GM12878 (cell line): ENCODE measurements at regions not wholly inside any gene's neighbourhood (a gene's known extent, or its start where the extent isn't known, plus 50 kb on each side); places are given as distances from the start of the nearest gene placed in this dataset.

Experiments
- ATAC-seq: fragments of 200-7000 bp; cut with Tn5 transposase; 3 replicates; pipeline ENCODE4 v1.9.1; 2020; ENCODE audit warnings: mild to moderate bottlenecking, moderate library complexity
- BruUV-seq: library from RNA; stranded (reverse); fragments of 400-500 nt; replicated peaks from 2 replicates; lab custom pipeline; 2021; lab: Mats Ljungman, UMichigan
- CTCF ChIA-PET: fragments of 300-600 bp; sonication (Branson Sonifier 250); formaldehyde crosslinking; extraction: SDS; loops from one replicate; lab custom pipeline; 2021; ENCODE audit warnings: inconsistent platforms; lab: Yijun Ruan, JAX
- POLR2A ChIA-PET: fragments of 350-600 bp; formaldehyde crosslinking; extraction: SDS; loops from one replicate; lab custom pipeline; 2021; ENCODE audit warnings: inconsistent platforms; lab: Charles Lee
- RAD21 ChIA-PET: fragments of 300-600 bp; sonication (Branson Sonifier 250); formaldehyde crosslinking; loops from one replicate; lab custom pipeline; 2023; ENCODE audit warnings: antibody characterized with exemption; ENCODE audit not compliant: unreplicated experiment; lab: Charles Lee
- SMC1A ChIA-PET: fragments of 300-600 bp; sonication (Branson Sonifier 250); formaldehyde crosslinking; loops from one replicate; lab custom pipeline; 2023; ENCODE audit not compliant: unreplicated experiment, uncharacterized antibody; lab: Charles Lee
- DNase-seq: peaks from one replicate; pipeline ENCODE4 v3.0.0-alpha.2; 2011; ENCODE audit warnings: low read depth, low spot score
- FAIRE-seq: peaks from 3 replicates; lab custom pipeline; 2011; peaks lifted over from hg19 to GRCh38; lab: Jason Lieb, UNC
- H2AFZ ChIP-seq: 2 replicates; pipeline ENCODE4 v1.6.0; 2011; ENCODE audit warnings: low read depth, low read length, control low read depth; ENCODE audit not compliant: control insufficient read depth
- H3K27ac ChIP-seq: 2 replicates; pipeline ENCODE4 v1.5.1; 2011; ENCODE audit warnings: control low read depth; ENCODE audit not compliant: control insufficient read depth, insufficient read depth
- H3K27me3 ChIP-seq, 2 experiments: replicated peaks in 1 of 2; 2 replicates each; pipeline versions ENCODE4 v1.6.0 to v1.6.1; 2011; ENCODE audit warnings: low read length in 1 of 2; ENCODE audit not compliant: control insufficient read depth in 2 of 2, insufficient read depth in 2 of 2
- H3K36me3 ChIP-seq, 2 experiments: 2 replicates each; pipeline ENCODE4 v1.5.1; 2011; ENCODE audit warnings: low read length in 1 of 2; ENCODE audit not compliant: control insufficient read depth in 2 of 2, insufficient read depth in 2 of 2
- H3K4me1 ChIP-seq: 2 replicates; pipeline ENCODE4 v1.6.1; 2011; ENCODE audit warnings: mild to moderate bottlenecking, low read length, moderate library complexity, mixed read lengths; ENCODE audit not compliant: control insufficient read depth, insufficient read depth
- H3K4me2 ChIP-seq: 2 replicates; pipeline ENCODE4 v1.6.0; 2011; ENCODE audit warnings: control low read depth; ENCODE audit not compliant: control insufficient read depth, insufficient read depth
- H3K4me3 ChIP-seq: fragments of 200-600 bp; sonication (generic); 2 replicates; pipeline ENCODE4 v1.5.1; 2016
- H3K79me2 ChIP-seq: 2 replicates; pipeline ENCODE4 v1.6.0; 2011; ENCODE audit warnings: low read length; ENCODE audit not compliant: control insufficient read depth, insufficient read depth
- H3K9ac ChIP-seq: 2 replicates; pipeline ENCODE4 v1.8.0; 2011; ENCODE audit warnings: low read length, control low read depth, mixed read lengths; ENCODE audit not compliant: control insufficient read depth, insufficient read depth
- H3K9me3 ChIP-seq: replicated peaks from 3 replicates; pipeline ENCODE4 v1.5.1; 2011; ENCODE audit warnings: mild to moderate bottlenecking, low read length; ENCODE audit not compliant: control insufficient read depth, insufficient read depth
- H4K20me1 ChIP-seq: 2 replicates; pipeline ENCODE4 v1.6.0; 2011; ENCODE audit not compliant: control insufficient read depth, insufficient read depth
- ATF2 ChIP-seq: IDR thresholded peaks from 2 replicates; pipeline ENCODE4 v1.6.1; 2012; ENCODE audit warnings: low read length, inconsistent platforms
- ATF7 ChIP-seq: fragments of 450-650 bp; IDR thresholded peaks from 2 replicates; pipeline ENCODE4 v1.6.1; 2016; ENCODE audit warnings: low read depth, mild to moderate bottlenecking
- CREB1 ChIP-seq: IDR thresholded peaks from 2 replicates; pipeline ENCODE4 v1.6.1; 2012; ENCODE audit warnings: low read depth, mild to moderate bottlenecking, inconsistent platforms
- E2F4 ChIP-seq: IDR thresholded peaks from 2 replicates; pipeline ENCODE4 v1.6.1; 2012; ENCODE audit warnings: low read depth, low read length, improper control_type of control experiment
- EED ChIP-seq: sonication (generic); IDR thresholded peaks from 2 replicates; pipeline ENCODE4 v1.6.1; 2016; ENCODE audit warnings: antibody characterized with exemption, low read depth
- FOXK2 ChIP-seq: fragments of 450-650 bp; IDR thresholded peaks from 2 replicates; pipeline ENCODE4 v1.6.1; 2017; ENCODE audit warnings: mild to moderate bottlenecking, moderate library complexity
- IKZF1 ChIP-seq: fragments of 450-650 bp; conservative IDR thresholded peaks from 2 replicates; pipeline ENCODE4 v1.6.1; 2017; ENCODE audit warnings: antibody characterized with exemption, mild to moderate bottlenecking
- MYC ChIP-seq: IDR thresholded peaks from 2 replicates; pipeline ENCODE4 v1.6.1; 2011; ENCODE audit warnings: mild to moderate bottlenecking, low read length, moderate library complexity, inconsistent platforms; ENCODE audit not compliant: insufficient read depth, insufficient replicate concordance, insufficient read length, severe bottlenecking
- PRDM15 ChIP-seq: fragments of 450-650 bp; formaldehyde crosslinking; IDR thresholded peaks from 2 replicates; pipeline ENCODE4 v1.4.0; 2020; ENCODE audit warnings: mild to moderate bottlenecking, moderate library complexity
- RBBP5 ChIP-seq: fragments of 200-600 bp; sonication (generic); conservative IDR thresholded peaks from 2 replicates; pipeline ENCODE4 v1.6.1; 2016
- SUZ12 ChIP-seq: fragments of 200-600 bp; sonication (generic); IDR thresholded peaks from one replicate; pipeline ENCODE4 v1.6.1; 2018; ENCODE audit warnings: antibody characterized with exemption, mild to moderate bottlenecking; ENCODE audit not compliant: unreplicated experiment
- ZNF24 ChIP-seq: fragments of 450-650 bp; IDR thresholded peaks from 2 replicates; pipeline ENCODE4 v1.6.1; 2017; ENCODE audit warnings: antibody characterized with exemption, mild to moderate bottlenecking
- ZNF687 ChIP-seq: fragments of 450-650 bp; IDR thresholded peaks from 2 replicates; pipeline ENCODE4 v1.6.1; 2017; ENCODE audit warnings: mild to moderate bottlenecking, moderate library complexity
- WGBS: methylation state at CpG from one replicate; pipeline ENCODE4 v1.1.6; 2016; ENCODE audit warnings: low lambda C conversion rate; ENCODE audit not compliant: insufficient replicate concordance, insufficient coverage; ENCODE audit errors: missing lambda C conversion rate; 5-methylcytosine and 5-hydroxymethylcytosine counted together
- in situ Hi-C: fragments of 300-500 bp; cut with MboI; formaldehyde crosslinking; loops from 9 replicates; pipeline ENCODE4 v1.14.3; 2018; ENCODE audit warnings: mixed read lengths
- intact Hi-C: fragments of 100-400 bp; cut with micrococcal nuclease; formaldehyde crosslinking; loops from one replicate; pipeline ENCODE4 v1.14.2; 2022; ENCODE audit not compliant: unreplicated experiment

GRCh38 chr19:56993851-56994250 is 125.9 kb upstream of the USP29 start (continued):
- TF ChIP-seq E2F4 (no peak), FOXK2 (no peak), MYC (no peak), RBBP5 (no peak)

GRCh38 chr19:56994251-56995017 is 125.4 kb upstream of the USP29 start:
- SMC1A ChIA-PET: no interaction called here
- WGBS: 38% methylated on average over 23 of the region's 23 CpGs
- no peak overlapping the region for H3K9ac ChIP-seq
- no peaks in the 10 kb centered on the region for H3K27me3 ChIP-seq
- intact Hi-C loops: no loop called here
- POLR2A ChIA-PET: no interaction called here
- no TSS peak for BruUV-seq
- in situ Hi-C loops: no loop called here
- no peaks in the 10 kb centered on the region for H3K79me2 ChIP-seq
- H3K4me3 ChIP-seq: no peak overlapping the region
- H3K4me2 ChIP-seq: no peak overlapping the region
- no peaks in the 10 kb centered on the region for H3K4me1 ChIP-seq
- no peaks in the 10 kb centered on the region for H3K36me3 ChIP-seq
- no peak for FAIRE-seq
- H4K20me1 ChIP-seq: no peaks in the 10 kb centered on the region
- DNase-seq: no peak
- no peaks in the 10 kb centered on the region; the same call in 2 of the 3 replicates for H3K9me3 ChIP-seq
- no peak for ATAC-seq
- H3K27ac ChIP-seq: no peak overlapping the region
- RAD21 ChIA-PET: no interaction called here
- CTCF ChIA-PET: no interaction called here
- H2AFZ ChIP-seq: no peak overlapping the region
- TF ChIP-seq CREB1: no peak
- no peak for TF ChIP-seq IKZF1
- no peak for TF ChIP-seq ATF2
- no peak for TF ChIP-seq EED
- no peak for TF ChIP-seq ZNF687
- TF ChIP-seq ZNF24: no peak
- TF ChIP-seq SUZ12: no peak
- no peak for TF ChIP-seq ATF7
- TF ChIP-seq PRDM15 (CRISPR knock-in tag): no peak
